Peyer's patch (tissue), 4 donors: ENCODE measurements at regions not wholly inside any gene's neighbourhood (a gene's known extent, or its start where the extent isn't known, plus 50 kb on each side); places are given as distances from the start of the nearest gene placed in this dataset.

Source experiments
- CTCF ChIP-seq, 6 experiments: fragments of 450-650 bp in 4 of 6; fragments of 200-600 bp in 2 of 6; sonication (generic) in 1 of 6; IDR thresholded peaks; one replicate each; pipeline ENCODE4 v1.5.1; 2017 to 2019; ENCODE audit warnings: antibody characterized with exemption in 6 of 6, mild to moderate bottlenecking in 3 of 6, moderate library complexity in 1 of 6
- POLR2A ChIP-seq, 2 donors: fragments of 450-650 bp; IDR thresholded peaks; one replicate each; pipeline ENCODE4 v1.5.1; 2017; ENCODE audit warnings: antibody characterized with exemption in 2 of 2, mild to moderate bottlenecking in 2 of 2, moderate library complexity in 2 of 2

GRCh38 chr3:193129607-193130006, 111.4 kb upstream of the PLAAT1 start:
- TF ChIP-seq CTCF (IDR thresholded peaks at IDR 0.05), result peak in 1 of 6 experiments; percentile 7
- no peak for TF ChIP-seq POLR2A (IDR thresholded peaks at IDR 0.05)
